ENCODE measurements at regions not wholly inside any gene's neighbourhood (a gene's known extent, or its start where the extent isn't known, plus 50 kb on each side); places are given as distances from the start of the nearest gene placed in this dataset.

GRCh38 chr10:111873041-111873440, 310.5 kb downstream of the GPAM start:
- TF ChIP-seq CTCF (IDR thresholded peaks at IDR 0.05): no peak

- no peak for TF ChIP-seq CTCF (IDR thresholded peaks at IDR 0.05)
These were observed 309.9 kb downstream of the GPAM start for GRCh38 chr10:111873621-111874135.

GRCh38 chr10:111874576-111874975, 309.0 kb downstream of the GPAM start:
- no peak for TF ChIP-seq CTCF (IDR thresholded peaks at IDR 0.05)

- TF ChIP-seq CTCF (IDR thresholded peaks at IDR 0.05): no peak
These were observed 307.8 kb downstream of the GPAM start for GRCh38 chr10:111875725-111876124.

DNA sequence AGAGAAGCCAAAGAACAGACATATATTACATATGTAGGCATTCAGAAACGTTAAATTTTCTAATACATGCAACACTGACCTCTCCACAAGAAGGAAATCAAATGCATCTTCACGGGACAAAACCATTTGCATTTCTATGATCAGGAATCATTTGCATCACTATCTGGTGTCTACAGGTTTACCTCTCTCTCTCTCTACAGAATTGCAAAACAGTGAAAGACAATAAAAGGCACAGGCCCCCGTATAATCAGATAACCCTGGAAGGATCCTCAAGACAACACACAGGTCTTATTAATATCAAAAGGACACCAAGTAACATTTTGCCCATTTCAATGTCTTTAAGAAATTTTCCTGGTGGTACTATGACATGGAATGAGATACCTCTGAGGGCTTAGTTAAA, 306.3 kb downstream of the GPAM start:
- TF ChIP-seq CTCF (IDR thresholded peaks at IDR 0.05): no peak

DNA sequence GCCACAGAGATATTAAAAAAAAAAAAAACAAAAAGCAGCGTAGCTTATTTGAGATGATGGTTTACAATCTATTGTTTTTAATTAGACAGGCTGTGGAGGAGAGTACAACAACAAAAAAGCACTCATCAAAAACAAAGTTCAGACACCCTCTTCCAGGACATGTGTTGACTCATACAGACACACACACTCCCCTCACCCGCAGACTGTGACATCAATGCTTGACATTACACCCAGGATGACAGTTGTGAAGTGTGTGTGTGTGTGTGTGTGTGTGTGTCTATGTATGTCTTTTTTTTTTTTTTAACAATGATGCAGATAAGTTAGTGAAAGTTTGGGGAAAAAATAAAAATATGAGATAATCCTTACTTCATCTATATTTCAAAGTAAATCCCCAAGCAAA, 303.6 kb downstream of the GPAM start:
- no peak for TF ChIP-seq CTCF (IDR thresholded peaks at IDR 0.05)

GRCh38 chr10:111885046-111885445, 298.5 kb downstream of the GPAM start:
- TF ChIP-seq CTCF (IDR thresholded peaks at IDR 0.05): no peak

GRCh38 chr10:111885919-111886318, 297.6 kb downstream of the GPAM start:
- no peak for TF ChIP-seq CTCF (IDR thresholded peaks at IDR 0.05)

All from LNCAP (cell line).